PC-3 (cell line): ENCODE measurements at regions not wholly inside any gene's neighbourhood (a gene's known extent, or its start where the extent isn't known, plus 50 kb on each side); places are given as distances from the start of the nearest gene placed in this dataset.
A peak's percentile ranks its signal among the peaks of the same experiment; 100 is the strongest.

Source experiments
- ATAC-seq: fragments of 200-7000 bp; cut with Tn5 transposase; 2 replicates; pipeline ENCODE4 v1.9.1; 2020; ENCODE audit warnings: mild to moderate bottlenecking, moderate library complexity
- BruUV-seq: library from RNA; stranded (reverse); fragments of 400-500 nt; replicated peaks from 2 replicates; lab custom pipeline; 2021; lab: Mats Ljungman, UMichigan
- CTCF ChIA-PET: fragments of 300-600 bp; sonication (Branson Sonifier 250); formaldehyde crosslinking; loops from one replicate; lab custom pipeline; 2022; ENCODE audit warnings: antibody characterized with exemption; lab: Charles Lee
- POLR2A ChIA-PET: fragments of 300-600 bp; sonication (Branson Sonifier 250); formaldehyde crosslinking; loops from one replicate; lab custom pipeline; 2022; ENCODE audit warnings: antibody characterized with exemption; ENCODE audit not compliant: unreplicated experiment; lab: Charles Lee
- DNase-seq: peaks from one replicate; pipeline ENCODE4 v3.0.0-alpha.2; 2015
- H2AFZ ChIP-seq: fragments of 300-600 bp; sonication (generic); 2 replicates; pipeline ENCODE4 v1.6.0; 2016; ENCODE audit warnings: antibody characterized with exemption, low read length
- H3F3A ChIP-seq: fragments of 300-600 bp; sonication (generic); one replicate; pipeline ENCODE4 v1.6.0; 2017; ENCODE audit warnings: antibody characterized with exemption, low read length, control low read depth, mild to moderate bottlenecking; ENCODE audit not compliant: unreplicated experiment
- H3K27ac ChIP-seq: fragments of 300-600 bp; sonication (generic); 2 replicates; pipeline ENCODE4 v1.5.1; 2016; ENCODE audit warnings: mild to moderate bottlenecking, low read length
- H3K27me3 ChIP-seq: fragments of 300-600 bp; sonication (generic); 2 replicates; pipeline ENCODE4 v1.6.1; 2016; ENCODE audit warnings: low read length, mixed read lengths
- H3K36me3 ChIP-seq: fragments of 300-600 bp; sonication (generic); 2 replicates; pipeline ENCODE4 v1.6.1; 2016; ENCODE audit warnings: low read depth, mixed run types, low read length, mixed read lengths
- H3K4me1 ChIP-seq: fragments of 300-600 bp; sonication (generic); 2 replicates; pipeline ENCODE4 v1.5.1; 2016; ENCODE audit warnings: low read length; ENCODE audit not compliant: insufficient read depth
- H3K4me2 ChIP-seq: fragments of 300-600 bp; sonication (generic); 2 replicates; pipeline ENCODE4 v1.6.0; 2016; ENCODE audit warnings: low read length
- H3K4me3 ChIP-seq: fragments of 300-600 bp; sonication (generic); 2 replicates; pipeline ENCODE4 v1.5.1; 2016; ENCODE audit warnings: mild to moderate bottlenecking, low read length, mixed read lengths
- H3K79me2 ChIP-seq: fragments of 300-600 bp; sonication (generic); 2 replicates; pipeline ENCODE4 v1.6.1; 2017; ENCODE audit warnings: low read length, mixed read lengths
- H3K9ac ChIP-seq: fragments of 300-600 bp; sonication (generic); 2 replicates; pipeline ENCODE4 v1.6.0; 2016; ENCODE audit warnings: mild to moderate bottlenecking, low read length
- H3K9me2 ChIP-seq: fragments of 300-600 bp; sonication (generic); replicated peaks from 2 replicates; pipeline ENCODE4 v1.6.1; 2016; ENCODE audit warnings: mixed run types, low read length, mixed read lengths
- H3K9me3 ChIP-seq: fragments of 300-600 bp; sonication (generic); 2 replicates; pipeline ENCODE4 v1.6.1; 2016; ENCODE audit warnings: low read length, mixed read lengths
- H4K20me1 ChIP-seq: fragments of 300-600 bp; sonication (generic); 2 replicates; pipeline ENCODE4 v1.6.1; 2016; ENCODE audit warnings: low read length, mixed read lengths
- CTCF ChIP-seq: fragments of 300-600 bp; sonication (generic); conservative IDR thresholded peaks from 2 replicates; pipeline ENCODE4 v1.5.1; 2017; ENCODE audit warnings: antibody characterized with exemption, low read depth, mild to moderate bottlenecking, low read length
- EZH2 ChIP-seq: fragments of 300-600 bp; sonication (generic); IDR thresholded peaks from one replicate; pipeline ENCODE4 v1.6.1; 2017; ENCODE audit warnings: antibody characterized with exemption, mild to moderate bottlenecking, low read length; ENCODE audit not compliant: unreplicated experiment
- EZH2phosphoT487 ChIP-seq: fragments of 300-600 bp; sonication (generic); IDR thresholded peaks from 2 replicates; pipeline ENCODE4 v1.6.1; 2018; ENCODE audit warnings: mild to moderate bottlenecking, antibody characterized with exemption, low read length, borderline replicate concordance
- intact Hi-C: fragments of 100-400 bp; cut with micrococcal nuclease; formaldehyde crosslinking; loops from 2 replicates; pipeline ENCODE4 v1.9.0; 2023

GRCh38 chr6:169848946-169849345 lies 97.5 kb downstream of the ERMARD start:
- no peak for DNase-seq
- H3K9ac ChIP-seq: no peak overlapping the region
- H3K9me2 ChIP-seq: no peaks in the 10 kb centered on the region
- peaks cover 15% of the 10 kb centered on the region for H3K4me1 ChIP-seq
- no peak for ATAC-seq
- TF ChIP-seq EZH2phosphoT487 (no peak), CTCF (no peak), EZH2 (no peak)
- H3F3A ChIP-seq: no peaks in the 10 kb centered on the region
- peaks cover 22% of the 10 kb centered on the region for H3K27me3 ChIP-seq
- no peak overlapping the region for H3K27ac ChIP-seq
- H2AFZ ChIP-seq: no peak overlapping the region
- H3K4me2 ChIP-seq: no peak overlapping the region
- no peaks in the 10 kb centered on the region for H3K9me3 ChIP-seq
- H3K4me3 ChIP-seq: no peak overlapping the region
- BruUV-seq: no TSS peak
- H4K20me1 ChIP-seq: no peaks in the 10 kb centered on the region
- CTCF ChIA-PET: no interaction called here
- no peaks in the 10 kb centered on the region for H3K36me3 ChIP-seq
- POLR2A ChIA-PET: no interaction called here
- intact Hi-C loops: no loop called here
- no peaks in the 10 kb centered on the region for H3K79me2 ChIP-seq

DNA sequence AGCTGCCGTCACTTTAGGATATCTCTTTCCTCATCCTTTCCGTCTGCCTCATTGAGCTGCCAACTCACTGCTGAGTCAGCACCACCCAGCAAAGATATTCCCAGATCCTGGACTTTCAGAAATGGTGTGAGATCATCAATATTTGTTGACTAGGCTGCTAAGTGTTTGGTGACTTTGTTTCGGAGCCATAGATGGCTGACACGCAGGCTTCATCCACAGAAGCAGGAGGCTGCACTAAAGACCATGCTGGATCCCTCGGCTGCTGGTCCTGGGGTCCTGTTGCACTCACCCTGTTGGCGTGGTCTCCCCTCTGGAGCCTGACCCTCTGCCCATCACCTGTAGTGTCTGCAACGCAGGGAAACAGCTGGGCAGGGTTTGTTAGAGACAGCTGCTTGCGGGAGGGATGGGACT lies 96.5 kb downstream of the ERMARD start:
- Histone ChIP-seq H3K9me2 (no peaks in the 10 kb centered on the region), H3K27ac (no peak overlapping the region), H3K4me2 (no peak overlapping the region), H3K9me3 (no peaks in the 10 kb centered on the region), H3K4me1 (peaks cover 15% of the 10 kb centered on the region), H3K36me3 (no peaks in the 10 kb centered on the region), H2AFZ (no peak overlapping the region), H3K79me2 (no peaks in the 10 kb centered on the region), H3K27me3 (peaks cover 32% of the 10 kb centered on the region), H3K9ac (no peak overlapping the region), H4K20me1 (no peaks in the 10 kb centered on the region), H3F3A (no peaks in the 10 kb centered on the region), H3K4me3 (no peak overlapping the region)
- CTCF ChIA-PET: no interaction called here
- no peak for ATAC-seq
- POLR2A ChIA-PET: no interaction called here
- no TSS peak for BruUV-seq
- intact Hi-C loops: no loop called here
- peak; percentile 46 for DNase-seq
- TF ChIP-seq CTCF: no peak
- no peak for TF ChIP-seq EZH2phosphoT487
- no peak for TF ChIP-seq EZH2

DNA sequence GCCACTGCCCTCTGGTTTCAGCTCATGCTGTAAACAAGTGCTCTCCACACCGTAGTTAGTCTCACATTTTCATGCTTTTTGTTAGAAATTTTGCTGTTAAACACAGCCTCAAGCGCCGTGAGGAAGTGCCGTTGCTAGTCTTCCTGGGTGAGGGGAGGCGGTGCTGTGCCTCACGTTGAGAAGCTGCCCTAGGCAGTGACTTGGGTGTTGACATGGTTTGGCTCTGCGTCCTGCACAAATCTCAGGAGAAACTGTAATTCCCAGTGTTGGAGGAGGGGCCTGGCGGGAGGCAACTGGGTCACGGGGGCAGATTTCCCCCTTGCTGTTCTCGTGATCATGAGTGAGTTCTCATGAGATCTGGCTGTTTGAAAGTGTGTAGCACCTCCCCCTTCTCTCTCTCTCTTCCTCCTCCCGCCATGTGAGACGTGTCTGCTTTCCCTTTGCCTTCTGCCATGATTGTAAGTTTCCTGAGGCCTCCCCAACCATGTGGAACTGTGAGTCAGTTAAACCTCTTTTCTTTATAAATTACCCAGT lies 95.8 kb downstream of the ERMARD start:
- ChIA-PET POLR2A (no interaction called here), CTCF (no interaction called here)
- TF ChIP-seq EZH2phosphoT487 (no peak), EZH2 (no peak), CTCF (no peak)
- intact Hi-C loops: no loop called here
- H3K9me2 ChIP-seq: no peaks in the 10 kb centered on the region
- no TSS peak for BruUV-seq
- no peaks in the 10 kb centered on the region for H3F3A ChIP-seq
- H4K20me1 ChIP-seq: no peaks in the 10 kb centered on the region
- H3K9ac ChIP-seq: no peak overlapping the region
- H3K79me2 ChIP-seq: no peaks in the 10 kb centered on the region
- no peak overlapping the region for H3K4me2 ChIP-seq
- peaks cover 10% of the 10 kb centered on the region for H3K4me1 ChIP-seq
- no peaks in the 10 kb centered on the region for H3K9me3 ChIP-seq
- ATAC-seq (no peak), DNase-seq (no peak)
- H3K27ac ChIP-seq: no peak overlapping the region
- H3K36me3 ChIP-seq: no peaks in the 10 kb centered on the region
- no peak overlapping the region for H3K4me3 ChIP-seq
- no peak overlapping the region for H2AFZ ChIP-seq
- peaks cover 34% of the 10 kb centered on the region for H3K27me3 ChIP-seq
